HEK293 (cell line): ENCODE measurements at regions not wholly inside any gene's neighbourhood (a gene's known extent, or its start where the extent isn't known, plus 50 kb on each side); places are given as distances from the start of the nearest gene placed in this dataset.

Source experiments
- CTCF ChIA-PET: fragments of 350-600 bp; formaldehyde crosslinking; extraction: SDS; loops from one replicate; lab custom pipeline; 2021; ENCODE audit warnings: antibody characterized with exemption; lab: Yijun Ruan, JAX
- POLR2A ChIA-PET: fragments of 300-600 bp; formaldehyde crosslinking; extraction: SDS; loops from one replicate; lab custom pipeline; 2020; ENCODE audit warnings: antibody characterized with exemption, inconsistent platforms; lab: Yijun Ruan, JAX
- H3K27ac ChIP-seq: fragments of 200-500 bp; sonication (Bioruptor generic); 2 replicates; pipeline ENCODE4 v1.5.1; 2014; ENCODE audit warnings: low read depth, low read length, control low read depth, inconsistent platforms; ENCODE audit errors: extremely low read depth
- H3K36me3 ChIP-seq, 2 experiments: fragments of 200-500 bp in 1 of 2; sonication (Bioruptor generic) in 1 of 2; 1 replicate in 1 of 2; 2 replicates in 1 of 2; pipeline ENCODE4 v1.5.1; 2014 to 2017; ENCODE audit warnings: inconsistent platforms in 2 of 2, low read length in 2 of 2; ENCODE audit not compliant: control insufficient read depth in 2 of 2, insufficient read depth in 1 of 2
- H3K4me1 ChIP-seq: fragments of 200-500 bp; sonication (Bioruptor generic); 2 replicates; pipeline ENCODE4 v1.5.1; 2014; ENCODE audit warnings: mild to moderate bottlenecking, low read length, inconsistent platforms; ENCODE audit not compliant: control insufficient read depth, insufficient read depth
- H3K4me3 ChIP-seq: 2 replicates; pipeline ENCODE4 v1.5.1; 2011; ENCODE audit warnings: low read depth, mild to moderate bottlenecking, control low read depth, low read length, moderate library complexity
- H3K9me3 ChIP-seq: fragments of 200-500 bp; sonication (Bioruptor generic); 2 replicates; pipeline ENCODE4 v1.5.1; 2014; ENCODE audit warnings: low read depth, low read length, inconsistent platforms; ENCODE audit not compliant: control insufficient read depth, insufficient read depth
- GLI2 ChIP-seq: fragments of 450-650 bp; formaldehyde crosslinking; IDR thresholded peaks from 2 replicates; pipeline ENCODE4; 2017; ENCODE audit warnings: missing biosample characterization, missing genetic modification characterization, low read depth, borderline replicate concordance
- GLI4 ChIP-seq: fragments of 450-650 bp; formaldehyde crosslinking; IDR thresholded peaks from 2 replicates; pipeline ENCODE4 v1.5.1; 2016; ENCODE audit warnings: missing biosample characterization, missing genetic modification characterization
- KLF7 ChIP-seq: fragments of 450-650 bp; formaldehyde crosslinking; IDR thresholded peaks from 2 replicates; pipeline ENCODE4 v1.5.1; 2016; ENCODE audit warnings: missing biosample characterization, missing genetic modification characterization, borderline replicate concordance
- PRDM4 ChIP-seq: fragments of 450-650 bp; formaldehyde crosslinking; IDR thresholded peaks from 2 replicates; pipeline ENCODE4 v1.5.1; 2017; ENCODE audit warnings: missing biosample characterization, missing genetic modification characterization
- SP2 ChIP-seq: fragments of 450-650 bp; formaldehyde crosslinking; IDR thresholded peaks from 2 replicates; pipeline ENCODE4 v1.5.1; 2016; ENCODE audit warnings: missing biosample characterization, missing genetic modification characterization
- TCF7L2 ChIP-seq: IDR thresholded peaks from 2 replicates; pipeline ENCODE4 v1.6.1; 2011; ENCODE audit warnings: low read depth, mild to moderate bottlenecking, inconsistent platforms, low read length, moderate library complexity, borderline replicate concordance
- ZFP37 ChIP-seq: fragments of 450-650 bp; formaldehyde crosslinking; IDR thresholded peaks from 2 replicates; pipeline ENCODE4 v1.5.1; 2016; ENCODE audit warnings: missing biosample characterization, missing genetic modification characterization
- ZNF133 ChIP-seq: fragments of 450-650 bp; formaldehyde crosslinking; IDR thresholded peaks from 2 replicates; pipeline ENCODE4 v1.5.1; 2016; ENCODE audit warnings: missing biosample characterization, missing genetic modification characterization
- ZNF157 ChIP-seq: fragments of 450-650 bp; formaldehyde crosslinking; IDR thresholded peaks from 2 replicates; pipeline ENCODE4 v1.5.1; 2016; ENCODE audit warnings: missing biosample characterization, missing genetic modification characterization
- ZNF223 ChIP-seq: fragments of 450-650 bp; formaldehyde crosslinking; IDR thresholded peaks from 2 replicates; pipeline ENCODE4 v1.5.1; 2016; ENCODE audit warnings: missing biosample characterization, missing genetic modification characterization
- ZNF350 ChIP-seq: fragments of 450-650 bp; formaldehyde crosslinking; IDR thresholded peaks from 2 replicates; pipeline ENCODE4 v1.5.0; 2017; ENCODE audit warnings: missing biosample characterization, mild to moderate bottlenecking, missing genetic modification characterization
- ZNF391 ChIP-seq: fragments of 450-650 bp; formaldehyde crosslinking; IDR thresholded peaks from 2 replicates; pipeline ENCODE4 v1.5.1; 2016; ENCODE audit warnings: low read depth, missing biosample characterization, missing genetic modification characterization, borderline replicate concordance
- ZNF394 ChIP-seq: fragments of 450-650 bp; formaldehyde crosslinking; IDR thresholded peaks from 2 replicates; pipeline ENCODE4 v1.5.1; 2016; ENCODE audit warnings: missing biosample characterization, missing genetic modification characterization, mild to moderate bottlenecking, moderate library complexity, borderline replicate concordance
- ZNF404 ChIP-seq: fragments of 450-650 bp; formaldehyde crosslinking; IDR thresholded peaks from 2 replicates; pipeline ENCODE4 v1.5.1; 2017; ENCODE audit warnings: missing biosample characterization, missing genetic modification characterization
- ZNF416 ChIP-seq: fragments of 450-650 bp; formaldehyde crosslinking; IDR thresholded peaks from 2 replicates; pipeline ENCODE4 v1.5.1; 2016; ENCODE audit warnings: missing biosample characterization, missing genetic modification characterization
- ZNF473 ChIP-seq: fragments of 450-650 bp; formaldehyde crosslinking; IDR thresholded peaks from 2 replicates; pipeline ENCODE4 v1.5.1; 2017; ENCODE audit warnings: missing biosample characterization, missing genetic modification characterization
- ZNF514 ChIP-seq: fragments of 450-650 bp; formaldehyde crosslinking; IDR thresholded peaks from 2 replicates; pipeline ENCODE4 v1.5.1; 2016; ENCODE audit warnings: missing biosample characterization, missing genetic modification characterization
- ZNF521 ChIP-seq: fragments of 450-650 bp; formaldehyde crosslinking; IDR thresholded peaks from 2 replicates; pipeline ENCODE4 v1.5.1; 2017; ENCODE audit warnings: missing biosample characterization, mild to moderate bottlenecking, missing genetic modification characterization
- ZNF610 ChIP-seq: fragments of 450-650 bp; formaldehyde crosslinking; IDR thresholded peaks from 2 replicates; pipeline ENCODE4 v1.5.1; 2016; ENCODE audit warnings: missing biosample characterization, missing genetic modification characterization, borderline replicate concordance
- ZNF792 ChIP-seq: fragments of 450-650 bp; formaldehyde crosslinking; IDR thresholded peaks from 2 replicates; pipeline ENCODE4 v1.5.1; 2016; ENCODE audit warnings: missing biosample characterization, missing genetic modification characterization
- ZNF837 ChIP-seq: fragments of 450-650 bp; formaldehyde crosslinking; IDR thresholded peaks from 2 replicates; pipeline ENCODE4 v1.5.1; 2016; ENCODE audit warnings: missing biosample characterization, missing genetic modification characterization
- ZSCAN18 ChIP-seq: fragments of 450-650 bp; formaldehyde crosslinking; IDR thresholded peaks from 2 replicates; pipeline ENCODE4 v1.5.1; 2016; ENCODE audit warnings: missing biosample characterization, missing genetic modification characterization
- ZXDB ChIP-seq: fragments of 450-650 bp; formaldehyde crosslinking; IDR thresholded peaks from 2 replicates; pipeline ENCODE4 v1.5.1; 2016; ENCODE audit warnings: missing biosample characterization, missing genetic modification characterization
- TF ChIP-seq, protein P1 (sequence below): fragments of 450-650 bp; formaldehyde crosslinking; optimal IDR thresholded peaks from 2 replicates; pipeline ENCODE3; 2016; ENCODE audit warnings: missing biosample characterization, mild to moderate bottlenecking, missing genetic modification characterization

DNA sequence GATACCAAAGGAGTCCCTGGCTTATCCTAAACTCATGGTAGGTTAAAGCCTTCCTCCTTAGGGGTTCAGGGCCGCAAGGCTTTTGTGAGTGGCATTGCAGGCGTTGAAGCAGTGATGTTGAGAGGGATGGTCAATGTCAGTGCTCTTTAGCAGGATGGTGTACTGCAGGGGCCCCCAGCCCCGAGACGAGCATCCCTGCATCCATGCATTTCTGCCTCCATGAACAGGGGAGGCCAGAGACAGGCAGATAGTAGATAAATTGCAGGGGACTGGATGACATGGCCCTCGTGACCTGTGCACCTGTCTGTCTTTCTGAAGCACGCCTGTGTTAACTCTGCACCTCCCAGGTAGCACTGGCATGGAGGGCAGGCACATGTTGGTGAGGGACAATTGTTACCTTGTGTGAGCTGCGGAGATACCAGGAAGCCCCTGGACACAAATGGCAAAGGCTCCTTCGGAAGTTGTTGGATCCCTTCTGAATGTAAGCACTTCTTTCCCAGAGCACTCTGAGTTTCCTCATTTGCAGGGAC lies 133.5 kb downstream of the SNRPN start:
- no peaks in the 10 kb centered on the region for H3K9me3 ChIP-seq
- TF ChIP-seq ZNF521 (tag by site-specific recombination) = no peak
- TF ChIP-seq ZNF610 (tag by site-specific recombination) = no peak
- no peak for TF ChIP-seq GLI2 (tag by site-specific recombination)

DNA sequence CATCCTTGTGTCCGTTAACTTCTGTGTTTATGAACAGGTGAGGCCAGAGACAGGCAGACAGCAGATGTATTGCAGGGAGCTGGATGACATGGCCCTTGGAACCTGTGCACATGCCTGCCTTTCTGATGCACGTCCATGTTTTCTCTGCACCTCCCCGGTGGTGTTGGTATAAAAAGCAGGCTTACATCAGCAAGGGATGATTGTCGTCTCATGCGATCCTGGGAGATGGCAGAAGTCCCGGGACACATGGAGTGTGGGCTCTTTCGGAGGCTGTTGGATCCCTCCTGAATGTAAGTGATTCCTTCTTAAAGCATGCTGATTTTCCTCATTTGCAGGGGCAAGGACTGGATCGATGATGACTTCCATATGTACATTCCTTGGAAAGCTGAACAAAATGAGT lies 134.8 kb downstream of the SNRPN start:
- Histone ChIP-seq H3K27ac (no peak overlapping the region), H3K36me3 (no peaks in the 10 kb centered on the region)
- POLR2A ChIA-PET = no interaction called here
- TF ChIP-seq ZNF223 (no peak), ZNF416 (tag by site-specific recombination) (no peak), TCF7L2 (no peak), ZNF394 (tag by site-specific recombination) (no peak), ZNF350 (tag by site-specific recombination) (no peak), ZFP37 (no peak), ZNF514 (tag by site-specific recombination) (no peak), SP2 (tag by site-specific recombination) (no peak), ZNF837 (tag by site-specific recombination) (no peak), ZNF473 (tag by site-specific recombination) (no peak)
- TF ChIP-seq, protein P1, sequence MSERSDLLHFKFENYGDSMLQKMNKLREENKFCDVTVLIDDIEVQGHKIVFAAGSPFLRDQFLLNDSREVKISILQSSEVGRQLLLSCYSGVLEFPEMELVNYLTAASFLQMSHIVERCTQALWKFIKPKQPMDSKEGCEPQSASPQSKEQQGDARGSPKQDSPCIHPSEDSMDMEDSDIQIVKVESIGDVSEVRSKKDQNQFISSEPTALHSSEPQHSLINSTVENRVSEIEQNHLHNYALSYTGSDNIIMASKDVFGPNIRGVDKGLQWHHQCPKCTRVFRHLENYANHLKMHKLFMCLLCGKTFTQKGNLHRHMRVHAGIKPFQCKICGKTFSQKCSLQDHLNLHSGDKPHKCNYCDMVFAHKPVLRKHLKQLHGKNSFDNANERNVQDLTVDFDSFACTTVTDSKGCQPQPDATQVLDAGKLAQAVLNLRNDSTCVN = no peak
- TF ChIP-seq, all 188 proteins: peak for 0
- Histone ChIP-seq H3K4me1 (no peaks in the 10 kb centered on the region), H3K9me3 (no peaks in the 10 kb centered on the region), H3K4me3 (no peak overlapping the region)
- CTCF ChIA-PET = no interaction called here

More for the DNA sequence above, 133.5 kb downstream of the SNRPN start:
- Histone ChIP-seq H3K36me3 (no peaks in the 10 kb centered on the region), H3K4me3 (no peak overlapping the region), H3K27ac (no peak overlapping the region), H3K4me1 (no peaks in the 10 kb centered on the region)
- POLR2A ChIA-PET = no interaction called here
- CTCF ChIA-PET = no interaction called here

DNA sequence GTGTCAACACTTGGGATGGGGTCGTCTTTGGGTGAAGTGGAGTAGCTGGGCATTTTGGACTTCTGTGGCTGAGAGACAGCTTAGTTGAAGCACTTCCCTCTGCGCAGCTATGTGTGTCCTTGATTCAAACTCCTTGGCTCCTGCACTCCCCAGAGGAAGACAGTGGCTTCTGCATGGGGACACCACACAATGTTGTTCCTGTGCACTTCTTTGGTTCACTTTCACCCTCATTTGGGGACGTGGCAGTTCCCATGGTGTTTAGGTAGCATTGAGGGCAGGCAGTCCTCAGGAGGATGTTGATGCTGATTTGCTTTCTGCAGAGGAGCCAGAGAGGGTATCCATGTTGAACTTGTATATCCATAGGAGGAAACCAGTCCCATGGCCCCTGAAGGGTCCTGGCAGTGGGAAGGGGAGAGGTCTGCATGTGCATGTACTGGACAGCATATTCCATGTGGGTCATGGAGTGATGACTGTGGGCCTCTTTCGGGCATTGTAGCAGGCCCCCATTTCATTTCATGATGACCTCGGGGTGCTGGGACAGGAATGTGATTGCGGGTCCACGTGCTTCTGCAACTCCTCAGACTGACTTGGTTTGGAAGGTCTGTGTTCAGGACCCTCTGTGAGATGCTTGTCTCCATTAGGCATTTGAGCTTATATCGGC lies 135.4 kb downstream of the SNRPN start:
- Histone ChIP-seq H3K27ac (no peak overlapping the region), H3K36me3 (no peaks in the 10 kb centered on the region), H3K4me3 (no peak overlapping the region)
- CTCF ChIA-PET = no interaction called here
- TF ChIP-seq ZXDB (tag by site-specific recombination) (no peak), ZNF157 (no peak), ZNF133 (tag by site-specific recombination) (no peak), PRDM4 (tag by site-specific recombination) (no peak), ZNF391 (tag by site-specific recombination) (no peak), ZNF404 (tag by site-specific recombination) (no peak), KLF7 (no peak), ZSCAN18 (no peak), GLI4 (tag by site-specific recombination) (no peak), ZNF792 (tag by site-specific recombination) (no peak)
- TF ChIP-seq, all 188 proteins: peak for 0
- Histone ChIP-seq H3K9me3 (no peaks in the 10 kb centered on the region), H3K4me1 (no peaks in the 10 kb centered on the region)
- POLR2A ChIA-PET = no interaction called here
